ENCODE measurements at regions not wholly inside any gene's neighbourhood (a gene's known extent, or its start where the extent isn't known, plus 50 kb on each side); places are given as distances from the start of the nearest gene placed in this dataset.
"Not testable (repeated sequence)": the region's sequence is repeated elsewhere in the genome, so short reads cannot be mapped to it uniquely, and the experiment has no call there.

DNA sequence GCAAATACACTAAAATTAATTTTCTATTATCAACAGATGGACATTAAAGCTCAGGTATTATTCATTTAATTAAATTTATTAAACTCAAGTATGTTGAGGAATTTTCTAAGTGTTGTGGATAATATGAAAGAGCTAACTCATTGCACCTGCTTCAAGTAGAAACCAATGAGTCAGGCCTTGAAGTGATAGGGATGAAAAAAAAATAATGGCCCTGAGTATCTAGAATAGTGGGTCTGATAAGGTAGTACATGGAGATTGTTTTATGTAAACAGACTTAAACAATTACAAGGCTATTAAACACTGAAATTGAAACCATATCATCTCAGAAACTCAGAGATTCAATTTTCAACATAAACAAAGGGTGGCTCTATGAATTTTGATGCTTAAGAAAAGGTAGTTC, 857.1 kb upstream of the GBE1 start:
- no peak for DNase-seq (ENCODE audit: low read depth)

- DNase-seq (ENCODE audit: low read depth) = no peak
Measured at GRCh38 chr3:82610236-82610635, 848.8 kb upstream of the GBE1 start.

DNA sequence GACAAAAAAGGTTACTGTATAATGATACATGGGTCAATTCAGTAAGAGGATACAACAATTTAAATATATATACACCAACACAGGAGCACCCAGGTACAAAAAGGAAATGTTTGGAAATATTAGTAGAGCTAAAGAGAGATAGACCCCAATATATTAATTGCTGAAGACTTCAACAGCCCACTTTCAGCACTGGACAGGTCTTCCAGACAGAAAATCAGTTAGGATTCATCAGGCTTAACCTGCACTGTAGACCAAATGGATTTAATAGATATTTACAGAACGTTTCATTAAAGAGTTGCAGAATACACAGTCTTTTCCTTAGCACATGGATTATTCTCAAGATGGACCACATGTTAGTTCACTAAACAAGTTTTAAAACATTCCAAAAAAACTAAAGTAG, 845.9 kb upstream of the GBE1 start:
- DNase-seq (ENCODE audit: low read depth) = no peak

DNA sequence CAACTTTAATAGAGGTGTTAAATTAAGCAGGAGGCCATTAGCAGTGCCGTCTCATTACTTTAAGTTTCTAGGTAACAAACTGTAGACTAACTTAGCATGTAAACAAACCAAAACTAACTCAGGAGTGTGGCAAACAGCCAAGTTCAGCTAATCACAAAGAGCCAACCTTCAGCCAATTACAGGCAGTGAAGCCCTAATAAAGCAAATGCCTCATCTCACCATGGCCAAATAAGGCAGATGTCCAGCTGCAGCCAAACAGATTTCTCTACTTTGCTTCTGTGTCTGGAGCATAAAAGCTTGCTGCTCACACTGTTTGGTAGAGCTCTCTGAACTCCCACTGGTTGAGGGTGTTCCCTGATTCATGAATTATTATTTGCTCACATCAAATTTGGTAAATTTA, 835.4 kb upstream of the GBE1 start:
- DNase-seq (ENCODE audit: low read depth) = no peak

DNA sequence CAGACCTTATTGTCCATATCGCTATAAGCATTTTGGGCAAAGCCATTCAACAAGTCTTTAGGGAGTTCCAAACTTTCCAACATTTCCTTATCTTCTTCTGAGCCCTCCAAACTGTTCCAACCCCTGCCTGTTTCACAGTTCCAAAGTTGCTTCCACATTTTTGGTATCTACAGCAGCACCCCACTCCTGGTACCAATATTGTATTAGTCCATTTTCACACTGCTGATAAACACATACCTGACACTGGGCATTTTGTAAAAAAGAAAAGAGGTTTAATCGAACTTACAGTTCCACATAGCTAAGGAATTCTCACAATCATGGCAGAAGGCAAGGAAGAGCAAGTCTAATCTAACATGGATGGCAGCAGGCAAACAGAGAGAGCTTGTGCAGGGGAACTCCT, 834.1 kb upstream of the GBE1 start:
- DNase-seq (ENCODE audit: low read depth) = no peak

DNA sequence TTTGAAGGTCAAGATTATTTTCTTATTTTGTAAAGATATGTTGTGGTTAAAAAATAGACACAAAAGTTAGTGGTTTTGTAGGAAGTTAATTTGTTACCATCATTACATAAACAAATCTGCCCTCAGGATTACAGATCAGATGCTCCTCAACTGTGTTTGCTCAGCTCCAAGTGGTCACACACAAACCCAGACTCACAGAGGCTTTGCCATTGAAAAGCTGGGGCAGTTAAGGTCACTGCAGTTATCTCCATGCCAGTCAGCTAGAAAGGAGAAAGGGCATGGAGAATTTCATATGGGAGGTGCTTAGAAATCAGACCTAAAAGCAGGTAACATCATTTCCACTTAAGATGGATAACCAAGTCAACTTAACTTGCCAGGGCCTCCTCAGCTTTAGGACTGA, 825.7 kb upstream of the GBE1 start:
- no peak for DNase-seq (ENCODE audit: low read depth)

GRCh38 chr3:82586414-82586813, 825.0 kb upstream of the GBE1 start:
- DNase-seq (ENCODE audit: low read depth) = no peak

- DNase-seq (ENCODE audit: low read depth) = not testable (repeated sequence)
Measured at GRCh38 chr3:82586002-82586401, 824.6 kb upstream of the GBE1 start.

DNA sequence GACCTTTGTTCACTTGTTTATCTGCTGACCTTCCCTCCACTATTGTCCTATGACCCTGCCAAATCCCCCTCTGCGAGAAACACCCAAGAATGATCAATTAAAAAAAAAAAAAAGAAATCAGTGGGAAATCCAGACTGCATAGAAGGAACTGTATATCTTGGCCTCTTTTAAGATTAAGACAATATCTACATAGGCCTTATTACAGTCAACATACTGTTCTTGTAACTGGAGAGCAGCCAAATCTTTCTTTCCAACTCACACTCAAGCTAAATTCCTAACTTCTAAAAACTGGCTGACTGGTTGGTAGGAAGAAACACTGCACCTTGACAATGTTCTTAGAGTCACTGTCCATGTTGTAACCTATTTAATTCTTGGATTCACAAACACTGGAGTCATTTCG, 824.1 kb upstream of the GBE1 start:
- DNase-seq (ENCODE audit: low read depth) = not testable (repeated sequence)

- DNase-seq (ENCODE audit: low read depth) = not testable (repeated sequence)
Measured at GRCh38 chr3:82584861-82585260, 823.4 kb upstream of the GBE1 start.

DNA sequence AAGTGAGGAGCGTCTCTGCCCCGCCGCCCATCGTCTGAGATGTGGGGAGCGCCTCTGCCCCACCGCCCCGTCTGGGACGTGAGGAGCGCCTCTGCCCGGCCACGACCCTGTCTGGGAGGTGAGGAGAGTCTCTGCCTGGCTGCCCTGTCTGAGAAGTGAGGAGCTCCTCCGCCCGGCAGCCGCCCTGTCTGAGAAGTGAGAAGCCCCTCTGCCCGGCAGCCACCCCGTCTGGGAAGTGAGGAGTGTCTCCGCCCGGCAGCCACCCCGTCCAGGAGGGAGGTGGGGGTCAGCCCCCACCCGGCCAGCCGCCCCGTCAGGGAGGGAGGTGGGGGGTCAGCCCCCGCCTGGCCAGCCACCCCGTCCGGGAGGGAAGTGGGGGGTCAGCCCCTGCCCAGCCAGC, 823.0 kb upstream of the GBE1 start:
- not testable (repeated sequence) for DNase-seq (ENCODE audit: low read depth)

DNA sequence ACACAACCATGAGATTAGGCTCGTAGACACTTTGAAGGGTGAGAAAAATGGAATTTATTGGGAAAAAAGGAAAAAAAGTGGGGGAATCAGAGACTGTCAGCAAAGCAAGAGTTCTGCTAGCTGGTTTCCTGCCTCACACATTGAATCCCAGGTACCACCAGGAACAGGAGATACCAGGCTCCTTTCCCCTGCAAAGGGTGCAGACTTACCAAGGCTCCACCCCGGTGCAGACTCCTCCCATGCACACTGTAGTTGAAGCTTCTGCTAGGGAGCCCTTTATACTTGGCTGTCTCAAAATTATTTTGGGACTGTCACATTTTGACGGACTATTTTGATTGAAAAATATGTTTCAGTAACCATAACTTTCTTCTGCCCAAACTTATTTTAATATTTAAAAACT, 819.9 kb upstream of the GBE1 start:
- DNase-seq (ENCODE audit: low read depth) = no peak

DNA sequence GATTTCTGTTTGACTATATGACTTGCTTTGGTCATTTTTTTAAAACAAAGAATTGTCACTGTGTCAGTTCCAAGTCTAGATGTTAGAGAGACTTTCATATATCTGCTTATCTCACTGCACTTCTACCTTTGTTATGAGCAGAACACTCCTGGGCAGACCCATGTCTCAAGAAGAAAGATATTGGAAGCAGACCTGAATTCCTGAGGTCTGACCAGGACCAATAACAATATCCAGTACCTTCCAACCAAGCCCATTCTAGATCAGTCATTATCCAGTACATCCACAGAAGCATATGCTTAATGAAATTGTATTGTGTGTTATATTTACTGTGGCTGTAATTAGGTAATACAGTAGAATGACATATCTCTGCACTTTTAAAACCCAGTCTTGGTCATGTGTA, 811.3 kb upstream of the GBE1 start:
- no peak for DNase-seq (ENCODE audit: low read depth)

- DNase-seq (ENCODE audit: low read depth) = no peak
Measured at GRCh38 chr3:82568776-82569338, 807.4 kb upstream of the GBE1 start.

GRCh38 chr3:82567029-82567600, 805.7 kb upstream of the GBE1 start:
- DNase-seq (ENCODE audit: low read depth) = no peak

DNA sequence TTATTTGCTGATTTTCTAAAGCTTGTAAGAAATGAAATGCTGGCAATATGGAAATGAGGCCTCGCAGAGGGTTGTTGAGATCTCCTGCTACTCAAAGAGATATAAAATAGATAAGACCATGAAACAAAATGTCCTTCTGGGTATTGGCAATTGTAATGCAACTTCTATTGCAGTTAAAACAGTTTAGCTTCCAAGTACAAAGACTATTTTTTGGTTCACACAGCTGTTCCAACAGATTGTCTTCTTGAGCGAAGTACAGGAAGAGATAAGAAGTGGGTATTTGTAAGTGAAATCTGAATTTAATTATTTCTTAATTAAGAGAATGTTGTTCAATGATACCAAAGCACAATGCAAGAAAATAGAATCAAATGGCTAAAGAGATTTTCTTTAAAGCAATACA, 801.5 kb upstream of the GBE1 start:
- no peak for DNase-seq (ENCODE audit: low read depth)

- DNase-seq (ENCODE audit: low read depth) = no peak
Measured at GRCh38 chr3:82561784-82562183, 800.3 kb upstream of the GBE1 start.

- DNase-seq (ENCODE audit: low read depth) = no peak
Measured at GRCh38 chr3:82558081-82558480, 796.6 kb upstream of the GBE1 start.

DNA sequence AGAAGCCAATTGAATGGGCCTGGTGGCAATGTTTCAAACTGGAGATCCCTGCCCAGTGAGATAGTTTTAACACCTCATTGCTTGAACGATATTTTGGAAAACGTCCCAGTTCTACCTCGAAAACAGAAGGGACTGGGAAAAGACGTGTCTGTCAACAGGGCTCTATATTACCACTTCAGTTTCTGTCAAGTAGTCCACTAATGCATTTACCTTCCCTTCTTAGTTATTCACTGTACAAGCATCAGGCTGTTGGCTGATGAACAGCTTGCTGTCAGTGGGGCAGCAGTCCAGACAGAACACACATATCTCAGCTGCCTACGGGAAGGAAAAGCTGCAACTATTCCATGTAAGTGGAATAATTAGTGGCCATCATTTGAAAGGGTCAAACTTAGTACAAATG, 794.7 kb upstream of the GBE1 start:
- no peak for DNase-seq (ENCODE audit: low read depth)

DNA sequence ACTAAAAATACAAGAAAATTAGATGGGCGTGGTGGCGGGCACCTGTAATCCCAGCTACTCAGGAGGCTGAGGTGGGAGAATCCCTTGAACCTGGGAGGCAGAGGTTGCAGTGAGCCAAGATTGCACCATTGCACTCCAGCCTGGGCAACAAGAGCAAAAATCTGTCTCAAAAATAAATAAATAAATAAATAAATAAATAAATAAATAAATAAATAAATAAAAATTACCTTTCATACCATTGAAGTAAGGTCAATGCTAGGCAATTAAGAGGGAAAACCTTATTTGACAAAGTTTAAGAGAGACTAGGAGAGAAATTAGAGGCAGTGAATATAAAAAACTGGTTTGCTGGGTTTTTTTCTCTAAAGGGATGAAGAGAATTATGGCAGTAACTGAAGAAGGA, 781.1 kb upstream of the GBE1 start:
- not testable (repeated sequence) for DNase-seq (ENCODE audit: low read depth)

DNA sequence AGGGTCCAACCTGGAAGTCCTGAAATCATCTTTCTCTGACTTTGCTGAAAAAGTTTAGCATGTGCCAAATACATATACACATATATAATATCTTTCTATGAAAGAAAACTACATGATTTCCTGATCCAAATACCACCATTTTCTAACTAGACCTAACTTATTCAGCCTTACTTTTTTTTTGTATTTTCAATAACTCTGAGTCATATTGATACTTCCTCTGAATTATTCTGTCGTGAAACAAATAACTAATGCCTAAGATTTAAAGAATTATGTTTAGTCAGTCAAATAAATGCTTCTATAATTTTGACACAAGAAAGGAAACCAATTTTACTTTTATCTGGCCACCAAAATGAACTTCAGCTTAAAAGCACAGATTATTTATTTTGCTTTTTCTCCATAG, 760.2 kb upstream of the GBE1 start:
- DNase-seq (ENCODE audit: low read depth) = no peak

GRCh38 chr3:82520846-82521245, 759.4 kb upstream of the GBE1 start:
- DNase-seq (ENCODE audit: low read depth) = no peak

DNA sequence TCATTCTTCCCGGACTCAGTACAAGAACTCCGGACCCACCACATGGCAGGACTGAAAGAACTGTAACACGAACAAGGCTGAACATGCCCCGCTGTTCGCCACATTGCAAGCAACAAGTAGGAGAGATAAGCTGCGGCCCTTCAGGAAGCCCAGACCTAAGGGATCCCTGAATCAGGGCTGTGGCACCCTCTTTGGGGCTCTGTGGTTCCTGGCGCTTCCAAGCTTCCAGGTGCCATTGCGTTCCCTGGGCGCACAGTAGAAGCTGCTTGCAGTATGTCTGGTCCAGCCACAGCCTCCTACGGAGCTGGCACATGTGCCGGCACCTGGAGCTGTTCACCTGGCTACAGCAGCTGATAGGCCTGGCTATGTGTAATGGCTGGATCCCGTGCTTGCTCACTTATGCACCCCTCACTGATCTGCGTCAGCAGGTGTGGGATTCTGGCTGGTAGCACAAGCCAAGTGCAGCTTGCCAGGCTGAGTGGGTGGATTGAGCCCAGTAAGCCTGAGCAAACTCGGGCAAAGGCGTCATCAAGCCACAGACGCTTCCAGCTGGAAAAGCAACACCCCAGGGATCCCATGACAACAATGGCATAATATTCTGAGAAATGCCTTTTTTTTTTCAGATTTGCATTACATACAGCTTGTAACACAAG, 748.6 kb upstream of the GBE1 start:
- no peak for DNase-seq (ENCODE audit: low read depth)

All from stimulated activated CD8-positive, alpha-beta memory T cell treated with anti-CD3 and anti-CD28 coated beads, Interleukin-15, amount 100 ng/mL, for 1 hour (primary cell).